ENCODE measurements at regions not wholly inside any gene's neighbourhood (a gene's known extent, or its start where the extent isn't known, plus 50 kb on each side); places are given as distances from the start of the nearest gene placed in this dataset.

GRCh38 chr6:155611742-155612141 lies 156.1 kb upstream of the NOX3 start:
- TF ChIP-seq ARNTL (CRISPR knock-in tag; IDR thresholded peaks at IDR 0.05; ENCODE audit: borderline replicate concordance, low read depth) (no peak), TCF4 (CRISPR knock-in tag; IDR thresholded peaks at IDR 0.05; ENCODE audit: borderline replicate concordance) (no peak), POU6F1 (CRISPR knock-in tag; IDR thresholded peaks at IDR 0.05; ENCODE audit: borderline replicate concordance, low read depth) (no peak), TOX (CRISPR knock-in tag; IDR thresholded peaks at IDR 0.05; ENCODE audit: borderline replicate concordance) (no peak), ZC3H10 (CRISPR knock-in tag; IDR thresholded peaks at IDR 0.05) (no peak), ZFP30 (CRISPR knock-in tag; IDR thresholded peaks at IDR 0.05) (no peak), ZNF8 (CRISPR knock-in tag; IDR thresholded peaks at IDR 0.05) (no peak), PPARA (CRISPR knock-in tag; IDR thresholded peaks at IDR 0.05; ENCODE audit: borderline replicate concordance) (no peak), PATZ1 (CRISPR knock-in tag; IDR thresholded peaks at IDR 0.05; ENCODE audit: borderline replicate concordance) (no peak), SNAI2 (CRISPR knock-in tag; IDR thresholded peaks at IDR 0.05) (no peak), ESRRG (CRISPR knock-in tag; IDR thresholded peaks at IDR 0.05) (no peak), CSDC2 (CRISPR knock-in tag; IDR thresholded peaks at IDR 0.05) (no peak)
